Ecto neural progenitor cell (in vitro differentiated cells): ENCODE measurements at regions not wholly inside any gene's neighbourhood (a gene's known extent, or its start where the extent isn't known, plus 50 kb on each side); places are given as distances from the start of the nearest gene placed in this dataset.
"Not testable (repeated sequence)": the region's sequence is repeated elsewhere in the genome, so short reads cannot be mapped to it uniquely, and the experiment has no call there.

Experiments
- DNase-seq: peaks from one replicate; pipeline ENCODE4 v3.0.0-alpha.2; 2018; ENCODE audit warnings: low spot score

GRCh38 chr3:95167748-95168147 is 1104.9 kb downstream of the NSUN3 start:
- no peak for DNase-seq

- no peak for DNase-seq
Measured at GRCh38 chr3:95168526-95168925, 1105.7 kb downstream of the NSUN3 start.

GRCh38 chr3:95172164-95172943 is 1109.5 kb downstream of the NSUN3 start:
- DNase-seq = no peak

- DNase-seq = no peak
Measured at GRCh38 chr3:95177096-95177495, 1114.2 kb downstream of the NSUN3 start.

GRCh38 chr3:95184038-95184437 is 1121.2 kb downstream of the NSUN3 start:
- no peak for DNase-seq

- no peak for DNase-seq
Measured at GRCh38 chr3:95189348-95189747, 1126.5 kb downstream of the NSUN3 start.

GRCh38 chr3:95197661-95198060 is 1134.8 kb downstream of the NSUN3 start:
- DNase-seq = no peak

- DNase-seq = no peak
Measured at GRCh38 chr3:95200384-95200783, 1137.5 kb downstream of the NSUN3 start.

- DNase-seq = no peak
Measured at GRCh38 chr3:95210878-95211277, 1148.0 kb downstream of the NSUN3 start.

- DNase-seq = no peak
Measured at GRCh38 chr3:95212117-95212516, 1149.3 kb downstream of the NSUN3 start.

- DNase-seq = no peak
Measured at GRCh38 chr3:95215437-95215957, 1152.6 kb downstream of the NSUN3 start.

GRCh38 chr3:95217661-95218060 is 1154.8 kb downstream of the NSUN3 start:
- no peak for DNase-seq

- no peak for DNase-seq
Measured at GRCh38 chr3:95218484-95218883, 1155.6 kb downstream of the NSUN3 start.

GRCh38 chr3:95226437-95226836 is 1163.6 kb downstream of the NSUN3 start:
- no peak for DNase-seq

- no peak for DNase-seq
Measured at GRCh38 chr3:95227092-95227491, 1164.2 kb downstream of the NSUN3 start.

- DNase-seq = no peak
Measured at GRCh38 chr3:95228416-95228815, 1165.6 kb downstream of the NSUN3 start.

- DNase-seq = no peak
Measured at GRCh38 chr3:95235916-95236315, 1173.1 kb downstream of the NSUN3 start.

GRCh38 chr3:95237783-95238182 is 1174.9 kb downstream of the NSUN3 start:
- DNase-seq = no peak

- no peak for DNase-seq
Measured at GRCh38 chr3:95240395-95240794, 1177.5 kb downstream of the NSUN3 start.

- DNase-seq = not testable (repeated sequence)
Measured at GRCh38 chr3:95241256-95241655, 1178.4 kb downstream of the NSUN3 start.

GRCh38 chr3:95246413-95246812 is 1183.6 kb downstream of the NSUN3 start:
- no peak for DNase-seq

- no peak for DNase-seq
Measured at GRCh38 chr3:95254061-95254460, 1191.2 kb downstream of the NSUN3 start.

GRCh38 chr3:95254758-95255157 is 1191.9 kb downstream of the NSUN3 start:
- DNase-seq = no peak

GRCh38 chr3:95265129-95265528 is 1202.3 kb downstream of the NSUN3 start:
- no peak for DNase-seq
